GM10248 (cell line): ENCODE measurements at regions not wholly inside any gene's neighbourhood (a gene's known extent, or its start where the extent isn't known, plus 50 kb on each side); places are given as distances from the start of the nearest gene placed in this dataset.

Source experiments
- CTCF ChIA-PET: fragments of 300-600 bp; sonication (Branson Sonifier 250); formaldehyde crosslinking; extraction: SDS; loops from one replicate; lab custom pipeline; 2021; ENCODE audit warnings: antibody characterized with exemption; lab: Yijun Ruan, JAX
- POLR2A ChIA-PET: fragments of 350-650 bp; sonication (Branson Sonifier 250); formaldehyde crosslinking; extraction: SDS; loops from one replicate; lab custom pipeline; 2020; ENCODE audit warnings: antibody characterized with exemption; lab: Yijun Ruan, JAX
- DNase-seq: peaks from one replicate; pipeline ENCODE4 v3.0.0; 2012; ENCODE audit errors: extremely low spot score
- CTCF ChIP-seq: IDR thresholded peaks from 2 replicates; pipeline ENCODE4 v1.5.1; 2012; ENCODE audit warnings: mild to moderate bottlenecking, low read depth; ENCODE audit errors: extremely low read depth, missing control alignments, control extremely low read depth

GRCh38 chr12:91988086-91988923 lies 157.3 kb downstream of the BTG1 start:
- ChIA-PET CTCF (interaction anchor here (1.6 to 4.1 kb wide), 2 partner anchors 16 to 20 kb away, joined by 3 to 15 read pairs; no protein-coding TSS in a partner anchor), POLR2A (no interaction called here)
- TF ChIP-seq CTCF, result no peak
- DNase-seq, result no peak

- TF ChIP-seq CTCF, result no peak
- no peak for DNase-seq
- ChIA-PET CTCF (interaction anchor here (1.4 to 4.1 kb wide), 3 partner anchors 18 to 630 kb away, joined by 4 to 15 read pairs (median 4); no protein-coding TSS in a partner anchor), POLR2A (no interaction called here)
Observed at GRCh38 chr12:91986084-91986483, 159.6 kb downstream of the BTG1 start.

- ChIA-PET CTCF (interaction anchor here (1.9 to 4.1 kb wide), 2 partner anchors 17 to 174 kb away, joined by 5 to 15 read pairs; no protein-coding TSS in a partner anchor), POLR2A (no interaction called here)
- no peak for TF ChIP-seq CTCF
- no peak for DNase-seq
Observed at GRCh38 chr12:91985002-91985787, 160.5 kb downstream of the BTG1 start.

GRCh38 chr12:91984556-91984955 lies 161.1 kb downstream of the BTG1 start:
- CTCF ChIA-PET, result interaction anchor here (1.3 to 4.1 kb wide), 3 partner anchors 17 to 173 kb away, joined by 3 to 15 read pairs (median 5); no protein-coding TSS in a partner anchor
- no peak for TF ChIP-seq CTCF
- POLR2A ChIA-PET, result no interaction called here
- DNase-seq, result no peak

- DNase-seq, result no peak
Observed at GRCh38 chr12:91983935-91984334, 161.7 kb downstream of the BTG1 start.

More at GRCh38 chr12:91983935-91984334, 161.7 kb downstream of the BTG1 start:
- TF ChIP-seq CTCF, result no peak
- ChIA-PET POLR2A (no interaction called here), CTCF (interaction anchor here (1.3 to 1.9 kb wide), 3 partner anchors 16 to 172 kb away, joined by 3 to 5 read pairs (median 4); no protein-coding TSS in a partner anchor)
